OCI-LY3 (cell line): ENCODE measurements at regions not wholly inside any gene's neighbourhood (a gene's known extent, or its start where the extent isn't known, plus 50 kb on each side); places are given as distances from the start of the nearest gene placed in this dataset.

Source experiments
- H2AFZ ChIP-seq: fragments of 200-600, 300-600 bp; shearing (Covaris generic); 2 replicates; pipeline ENCODE4 v1.6.0; 2014; ENCODE audit warnings: antibody characterized with exemption, low read depth, low read length
- H3K27ac ChIP-seq: fragments of 200-600, 300-600 bp; sonication (generic); 2 replicates; pipeline ENCODE4 v1.5.1; 2014; ENCODE audit warnings: mild to moderate bottlenecking, low read length, moderate library complexity, mixed read lengths
- H3K27me3 ChIP-seq: fragments of 200-600, 300-600 bp; sonication (generic); 2 replicates; pipeline ENCODE4 v1.6.1; 2014; ENCODE audit warnings: low read depth, low read length, mixed read lengths
- H3K36me3 ChIP-seq: fragments of 200-600, 300-600 bp; sonication (generic); replicated peaks from 2 replicates; pipeline ENCODE3; 2014; ENCODE audit warnings: low read depth, low read length, mixed read lengths
- H3K4me1 ChIP-seq: fragments of 300-600, 200-600 bp; sonication (generic); 2 replicates; pipeline ENCODE4 v1.6.1; 2014; ENCODE audit warnings: low read length, mixed read lengths
- H3K4me2 ChIP-seq: fragments of 200-600, 300-600 bp; sonication (generic); 2 replicates; pipeline ENCODE4 v1.6.1; 2014; ENCODE audit warnings: low read length, mixed read lengths
- H3K4me3 ChIP-seq: fragments of 300-600, 200-600 bp; sonication (generic); 2 replicates; pipeline ENCODE4 v1.5.1; 2014; ENCODE audit warnings: antibody characterized with exemption, mild to moderate bottlenecking, low read length, moderate library complexity
- H3K79me2 ChIP-seq: fragments of 300-600, 200-600 bp; shearing (Covaris generic); 2 replicates; pipeline ENCODE4 v1.6.1; 2014; ENCODE audit warnings: mild to moderate bottlenecking, low read length, mixed read lengths
- H3K9ac ChIP-seq: fragments of 300-600, 200-600 bp; shearing (Covaris generic); 2 replicates; pipeline ENCODE4 v1.6.0; 2014; ENCODE audit warnings: mild to moderate bottlenecking, low read length, moderate library complexity
- H3K9me3 ChIP-seq: fragments of 200-600, 300-600 bp; shearing (Covaris generic); 2 replicates; pipeline ENCODE4 v1.6.1; 2014; ENCODE audit warnings: low read length, mixed read lengths; ENCODE audit not compliant: insufficient read depth
- H4K20me1 ChIP-seq: fragments of 200-600, 300-600 bp; sonication (generic); 2 replicates; pipeline ENCODE4 v1.6.1; 2016; ENCODE audit warnings: low read length, mixed read lengths; ENCODE audit not compliant: insufficient read depth
- CTCF ChIP-seq: fragments of 200-600, 300-600 bp; sonication (generic); IDR thresholded peaks from 2 replicates; pipeline ENCODE4 v1.5.1; 2014; ENCODE audit warnings: antibody characterized with exemption, low read length, low read depth
- EZH2phosphoT487 ChIP-seq: fragments of 200-600 bp; shearing (Covaris generic); IDR thresholded peaks from 2 replicates; pipeline ENCODE4 v1.6.1; 2018; ENCODE audit warnings: antibody characterized with exemption, mixed run types, low read depth

- H3K9ac ChIP-seq = no peak overlapping the region
- no peaks in the 10 kb centered on the region for H3K9me3 ChIP-seq
- H3K4me2 ChIP-seq = no peak overlapping the region
- H3K4me1 ChIP-seq = no peaks in the 10 kb centered on the region
- H2AFZ ChIP-seq = no peak overlapping the region
- H3K4me3 ChIP-seq = no peak overlapping the region
- no peaks in the 10 kb centered on the region for H3K79me2 ChIP-seq
- no peaks in the 10 kb centered on the region for H3K36me3 ChIP-seq
- H4K20me1 ChIP-seq = no peaks in the 10 kb centered on the region
- no peaks in the 10 kb centered on the region for H3K27me3 ChIP-seq
- H3K27ac ChIP-seq = no peak overlapping the region
- TF ChIP-seq EZH2phosphoT487 (no peak), CTCF (no peak)
Observed at GRCh38 chr5:41638685-41639084, 128.3 kb upstream of the PLCXD3 start.

- Histone ChIP-seq H3K36me3 (no peaks in the 10 kb centered on the region), H3K79me2 (no peaks in the 10 kb centered on the region), H3K9me3 (no peaks in the 10 kb centered on the region), H3K27me3 (no peaks in the 10 kb centered on the region), H3K4me1 (no peaks in the 10 kb centered on the region), H4K20me1 (no peaks in the 10 kb centered on the region), H3K9ac (no peak overlapping the region), H2AFZ (no peak overlapping the region), H3K4me2 (no peak overlapping the region), H3K4me3 (no peak overlapping the region), H3K27ac (no peak overlapping the region)
- TF ChIP-seq EZH2phosphoT487 (no peak), CTCF (0 out of 2 replicates have a peak, but pooled peaks have one; percentile 10)
Observed at GRCh38 chr5:41637869-41638268, 127.5 kb upstream of the PLCXD3 start.

DNA sequence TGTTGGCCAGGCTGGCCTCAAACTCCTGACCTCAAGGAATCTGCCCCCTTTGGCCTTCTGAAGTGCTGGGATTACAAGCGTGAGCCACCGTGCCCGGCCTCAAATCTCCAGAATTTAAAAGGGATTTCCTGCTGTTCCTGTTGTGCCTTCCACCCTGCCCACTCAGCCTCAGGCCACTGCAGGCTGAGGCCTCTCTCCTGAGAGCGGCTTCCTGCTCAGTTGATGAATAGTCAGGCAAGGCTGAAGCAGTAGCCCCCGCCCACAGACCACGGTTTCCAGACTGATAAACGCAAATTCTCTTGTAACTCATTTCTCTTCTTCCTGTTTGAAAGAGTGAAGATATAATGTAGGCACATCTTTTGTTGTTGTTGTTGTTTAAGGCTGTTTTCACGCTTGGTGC, 127.0 kb upstream of the PLCXD3 start:
- no peak overlapping the region for H3K9ac ChIP-seq
- TF ChIP-seq EZH2phosphoT487 (no peak), CTCF (no peak)
- no peaks in the 10 kb centered on the region for H3K79me2 ChIP-seq
- no peak overlapping the region for H2AFZ ChIP-seq
- no peak overlapping the region for H3K4me3 ChIP-seq
- H3K4me2 ChIP-seq = no peak overlapping the region
- H3K36me3 ChIP-seq = no peaks in the 10 kb centered on the region
- H3K27me3 ChIP-seq = no peaks in the 10 kb centered on the region
- no peaks in the 10 kb centered on the region for H3K9me3 ChIP-seq
- no peaks in the 10 kb centered on the region for H4K20me1 ChIP-seq
- H3K4me1 ChIP-seq = no peaks in the 10 kb centered on the region
- no peak overlapping the region for H3K27ac ChIP-seq

GRCh38 chr5:41636605-41637004, 126.2 kb upstream of the PLCXD3 start:
- TF ChIP-seq CTCF (peak; percentile 20), EZH2phosphoT487 (no peak)
- H3K4me3 ChIP-seq = no peak overlapping the region
- H3K79me2 ChIP-seq = no peaks in the 10 kb centered on the region
- H3K36me3 ChIP-seq = no peaks in the 10 kb centered on the region
- H2AFZ ChIP-seq = no peak overlapping the region
- H3K9me3 ChIP-seq = no peaks in the 10 kb centered on the region
- H3K4me2 ChIP-seq = no peak overlapping the region
- H3K4me1 ChIP-seq = no peaks in the 10 kb centered on the region
- no peak overlapping the region for H3K9ac ChIP-seq
- no peak overlapping the region for H3K27ac ChIP-seq
- H3K27me3 ChIP-seq = no peaks in the 10 kb centered on the region
- no peaks in the 10 kb centered on the region for H4K20me1 ChIP-seq
